ENCODE measurements at regions not wholly inside any gene's neighbourhood (a gene's known extent, or its start where the extent isn't known, plus 50 kb on each side); places are given as distances from the start of the nearest gene placed in this dataset.

- TF ChIP-seq IRF3 (IDR thresholded peaks at IDR 0.05; ENCODE audit: low read depth, low read length), result no peak
- no peak for TF ChIP-seq RFX5 (IDR thresholded peaks at IDR 0.05; ENCODE audit: low read length)
- TF ChIP-seq CTCF (IDR thresholded peaks at IDR 0.05), result no peak
- no peak for TF ChIP-seq POLR2AphosphoS5 (IDR thresholded peaks at IDR 0.05; ENCODE audit: low read depth, low read length)
- TF ChIP-seq GABPA (IDR thresholded peaks at IDR 0.05; ENCODE audit: low read depth), result no peak
- no peak for TF ChIP-seq MAX (IDR thresholded peaks at IDR 0.05; ENCODE audit: low read depth)
- TF ChIP-seq EZH2phosphoT487 (IDR thresholded peaks at IDR 0.05; ENCODE audit: borderline replicate concordance, low read depth), result no peak
- TF ChIP-seq SMC3 (IDR thresholded peaks at IDR 0.05; ENCODE audit: low read depth, low read length), result no peak
- TF ChIP-seq ELF1 (IDR thresholded peaks at IDR 0.05), result no peak
Observed at GRCh38 chr3:25985621-25986020, 195.7 kb downstream of the OXSM start.

Data from SK-N-SH (cell line).